Panc1 (cell line): ENCODE measurements at regions not wholly inside any gene's neighbourhood (a gene's known extent, or its start where the extent isn't known, plus 50 kb on each side); places are given as distances from the start of the nearest gene placed in this dataset.

ENCODE experiments used
- ATAC-seq: fragments of 200-7000 bp; cut with Tn5 transposase; 2 replicates; pipeline ENCODE4 v1.9.1; 2020; ENCODE audit warnings: mild to moderate bottlenecking, moderate library complexity
- BruUV-seq: library from RNA; stranded (reverse); fragments of 400-500 nt; replicated peaks from 2 replicates; lab custom pipeline; 2021; lab: Mats Ljungman, UMichigan
- CTCF ChIA-PET: fragments of 300-600 bp; sonication (Branson Sonifier 250); formaldehyde crosslinking; loops from one replicate; lab custom pipeline; 2022; ENCODE audit warnings: antibody characterized with exemption; lab: Charles Lee
- POLR2A ChIA-PET: fragments of 300-600 bp; sonication (Branson Sonifier 250); formaldehyde crosslinking; loops from one replicate; lab custom pipeline; 2022; ENCODE audit warnings: antibody characterized with exemption; lab: Charles Lee
- DNase-seq: peaks from one replicate; pipeline ENCODE4 v3.0.0-alpha.2; 2010; ENCODE audit warnings: low read depth, low spot score
- H3K27ac ChIP-seq: 2 replicates; pipeline ENCODE4 v1.5.1; 2011; ENCODE audit warnings: mild to moderate bottlenecking, low read length, inconsistent platforms
- H3K27me3 ChIP-seq: fragments of 200-500 bp; sonication (Bioruptor generic); 2 replicates; pipeline ENCODE4 v1.6.0; 2014; ENCODE audit warnings: low read length, inconsistent platforms; ENCODE audit not compliant: control insufficient read depth, insufficient read depth
- H3K36me3 ChIP-seq: fragments of 200-500 bp; sonication (Bioruptor generic); 2 replicates; pipeline ENCODE4 v1.5.1; 2014; ENCODE audit warnings: inconsistent platforms, mild to moderate bottlenecking, low read length, moderate library complexity; ENCODE audit not compliant: control insufficient read depth, insufficient read depth
- H3K4me1 ChIP-seq: 2 replicates; pipeline ENCODE4 v1.5.1; 2011; ENCODE audit warnings: inconsistent platforms, mild to moderate bottlenecking, low read length, moderate library complexity; ENCODE audit not compliant: control insufficient read depth, insufficient read depth
- H3K4me3 ChIP-seq, 2 experiments: 2 replicates each; pipeline ENCODE4 v1.5.1; 2011 to 2012; ENCODE audit warnings: low read depth in 2 of 2, low read length in 2 of 2, mild to moderate bottlenecking in 2 of 2, inconsistent platforms in 1 of 2, moderate library complexity in 1 of 2
- H3K9me3 ChIP-seq: fragments of 200-500 bp; sonication (Bioruptor generic); 2 replicates; pipeline ENCODE4 v1.5.1; 2014; ENCODE audit warnings: low read depth, mild to moderate bottlenecking, inconsistent platforms, low read length, moderate library complexity; ENCODE audit not compliant: control insufficient read depth, insufficient read depth
- CTCF ChIP-seq: fragments of 450-650 bp; IDR thresholded peaks from 2 replicates; pipeline ENCODE4 v1.5.1; 2017; ENCODE audit warnings: mild to moderate bottlenecking
- POLR2AphosphoS5 ChIP-seq: IDR thresholded peaks from 2 replicates; pipeline ENCODE4 v1.6.1; 2012; ENCODE audit warnings: mild to moderate bottlenecking, low read depth, low read length, moderate library complexity
- REST ChIP-seq, 2 experiments: IDR thresholded peaks; 2 replicates each; pipeline ENCODE4 v1.6.1; 2011 to 2012; ENCODE audit warnings: low read depth in 2 of 2, control low read depth in 1 of 2, low read length in 1 of 2, mild to moderate bottlenecking in 1 of 2, moderate library complexity in 1 of 2; ENCODE audit not compliant: insufficient read depth in 1 of 2
- SIN3A ChIP-seq: IDR thresholded peaks from 2 replicates; pipeline ENCODE4 v1.6.1; 2012; ENCODE audit warnings: low read depth, mild to moderate bottlenecking, low read length, moderate library complexity, borderline replicate concordance; ENCODE audit not compliant: insufficient read depth
- TCF7L2 ChIP-seq: IDR thresholded peaks from 2 replicates; pipeline ENCODE4 v1.6.1; 2011; ENCODE audit warnings: mild to moderate bottlenecking, low read depth, low read length, inconsistent platforms
- in situ Hi-C: cut with HindIII; loops from 2 replicates; pipeline ENCODE4 v1.10.0; 2016; ENCODE audit warnings: low sequenced_read_pairs, low pct_unique_long_range_greater_than_20kb
- intact Hi-C: fragments of 100-400 bp; cut with micrococcal nuclease; formaldehyde crosslinking; loops from one replicate; pipeline ENCODE4 v1.10.0; 2022; ENCODE audit not compliant: unreplicated experiment

- H3K9me3 ChIP-seq, result no peaks in the 10 kb centered on the region
- no peaks in the 10 kb centered on the region for H3K4me1 ChIP-seq
- no peak overlapping the region for H3K4me3 ChIP-seq
- no peak for DNase-seq
- ChIA-PET CTCF (no interaction called here), POLR2A (no interaction called here)
- no peaks in the 10 kb centered on the region for H3K36me3 ChIP-seq
- BruUV-seq, result no TSS peak
- H3K27ac ChIP-seq, result no peak overlapping the region
- intact Hi-C loops (no loop called here), in situ Hi-C loops (no loop called here)
- H3K27me3 ChIP-seq, result no peaks in the 10 kb centered on the region; the same call in 1 of the 2 replicates
- ATAC-seq, result no peak
- TF ChIP-seq POLR2AphosphoS5, result no peak
- TF ChIP-seq REST (IDR thresholded peaks at IDR 0.05; ENCODE audit: insufficient read depth in 1 of 2, low read depth in 2 of 2, low read length in 1 of 2), result no peak
- no peak for TF ChIP-seq SIN3A
- TF ChIP-seq CTCF, result no peak
- no peak for TF ChIP-seq TCF7L2
Measured at GRCh38 chr1:5375481-5375880, 616.7 kb downstream of the NPHP4 start.

GRCh38 chr1:5374192-5374591 lies 618.0 kb downstream of the NPHP4 start:
- Histone ChIP-seq H3K27me3 (no peaks in the 10 kb centered on the region), H3K4me1 (no peaks in the 10 kb centered on the region), H3K36me3 (no peaks in the 10 kb centered on the region), H3K4me3 (no peak overlapping the region), H3K9me3 (no peaks in the 10 kb centered on the region), H3K27ac (no peak overlapping the region)
- POLR2A ChIA-PET, result no interaction called here
- no TSS peak for BruUV-seq
- TF ChIP-seq REST (IDR thresholded peaks at IDR 0.05; ENCODE audit: insufficient read depth in 1 of 2, low read depth in 2 of 2, low read length in 1 of 2) (no peak), CTCF (no peak), POLR2AphosphoS5 (no peak), TCF7L2 (no peak), SIN3A (no peak)
- in situ Hi-C loops (no loop called here), intact Hi-C loops (no loop called here)
- ATAC-seq (no peak), DNase-seq (no peak)
- CTCF ChIA-PET, result no interaction called here
